Suppressor macrophage treated with lipopolysaccharide for 1 hour (primary cell): ENCODE measurements at regions not wholly inside any gene's neighbourhood (a gene's known extent, or its start where the extent isn't known, plus 50 kb on each side); places are given as distances from the start of the nearest gene placed in this dataset.
"Not testable (repeated sequence)": the region's sequence is repeated elsewhere in the genome, so short reads cannot be mapped to it uniquely, and the experiment has no call there.

Source experiments
- DNase-seq, 3 donors: peaks; one replicate each; pipeline ENCODE4 v3.0.0-alpha.2; 2020 to 2022

GRCh38 chr4:164100741-164101365 is 606.4 kb downstream of the TMA16 start:
- DNase-seq: not testable (repeated sequence)

GRCh38 chr4:164108971-164109370 is 614.5 kb downstream of the TMA16 start:
- DNase-seq: no peak

- DNase-seq: no peak
Observed at GRCh38 chr4:164109503-164109902, 615.0 kb downstream of the TMA16 start.

GRCh38 chr4:164115236-164115635 is 620.7 kb downstream of the TMA16 start:
- no peak for DNase-seq

GRCh38 chr4:164116286-164116685 is 621.8 kb downstream of the TMA16 start:
- DNase-seq: no peak

GRCh38 chr4:164134388-164134787 is 619.5 kb upstream of the SMIM31 start:
- no peak for DNase-seq

- peak in 1 of 3 donors; percentile 2 for DNase-seq
Observed at GRCh38 chr4:164136180-164136616, 617.7 kb upstream of the SMIM31 start.

GRCh38 chr4:164138521-164138920 is 615.4 kb upstream of the SMIM31 start:
- no peak for DNase-seq

- peak in 1 of 3 donors; percentile 8 for DNase-seq
Observed at GRCh38 chr4:164139291-164139690, 614.6 kb upstream of the SMIM31 start.

GRCh38 chr4:164141755-164142375 is 612.1 kb upstream of the SMIM31 start:
- DNase-seq: not testable (repeated sequence)

- no peak for DNase-seq
Observed at GRCh38 chr4:164154416-164154815, 599.5 kb upstream of the SMIM31 start.

GRCh38 chr4:164169591-164169990 is 584.3 kb upstream of the SMIM31 start:
- no peak for DNase-seq

GRCh38 chr4:164177153-164177552 is 576.8 kb upstream of the SMIM31 start:
- no peak for DNase-seq

GRCh38 chr4:164177753-164178152 is 576.2 kb upstream of the SMIM31 start:
- no peak for DNase-seq

- DNase-seq: no peak
Observed at GRCh38 chr4:164188236-164188635, 565.7 kb upstream of the SMIM31 start.

- no peak for DNase-seq
Observed at GRCh38 chr4:164192844-164193243, 561.1 kb upstream of the SMIM31 start.

GRCh38 chr4:164193676-164194075 is 560.3 kb upstream of the SMIM31 start:
- DNase-seq: no peak

GRCh38 chr4:164197556-164197955 is 556.4 kb upstream of the SMIM31 start:
- no peak for DNase-seq

- no peak for DNase-seq
Observed at GRCh38 chr4:164203476-164203875, 550.5 kb upstream of the SMIM31 start.

- DNase-seq: no peak
Observed at GRCh38 chr4:164204434-164204833, 549.5 kb upstream of the SMIM31 start.

- no peak for DNase-seq
Observed at GRCh38 chr4:164207460-164207859, 546.5 kb upstream of the SMIM31 start.

- DNase-seq: no peak
Observed at GRCh38 chr4:164210377-164210776, 543.6 kb upstream of the SMIM31 start.

GRCh38 chr4:164212134-164212533 is 541.8 kb upstream of the SMIM31 start:
- DNase-seq: no peak

GRCh38 chr4:164212714-164213113 is 541.2 kb upstream of the SMIM31 start:
- DNase-seq: no peak
